ENCODE measurements at regions not wholly inside any gene's neighbourhood (a gene's known extent, or its start where the extent isn't known, plus 50 kb on each side); places are given as distances from the start of the nearest gene placed in this dataset.

DNA sequence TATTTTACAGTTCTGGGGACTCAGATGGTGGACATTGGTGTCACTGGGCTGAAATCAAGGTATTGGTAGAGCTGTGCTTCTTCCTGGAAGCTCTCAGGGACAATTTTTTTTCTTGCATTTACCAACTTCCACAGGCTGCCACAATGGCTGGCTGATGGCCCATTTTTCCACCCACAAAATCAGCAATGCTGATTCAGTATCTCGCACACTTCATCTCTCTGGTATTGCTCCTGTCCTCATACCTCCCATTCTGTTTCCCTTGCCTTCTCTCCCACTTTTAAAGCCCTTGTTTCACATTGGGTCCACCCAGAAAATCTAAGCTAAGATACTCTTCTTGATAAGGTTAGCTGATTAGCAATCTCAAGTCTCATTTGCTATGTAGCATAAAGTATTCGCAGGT, 530.9 kb upstream of the POM121L12 start:
- TF ChIP-seq, protein P1, sequence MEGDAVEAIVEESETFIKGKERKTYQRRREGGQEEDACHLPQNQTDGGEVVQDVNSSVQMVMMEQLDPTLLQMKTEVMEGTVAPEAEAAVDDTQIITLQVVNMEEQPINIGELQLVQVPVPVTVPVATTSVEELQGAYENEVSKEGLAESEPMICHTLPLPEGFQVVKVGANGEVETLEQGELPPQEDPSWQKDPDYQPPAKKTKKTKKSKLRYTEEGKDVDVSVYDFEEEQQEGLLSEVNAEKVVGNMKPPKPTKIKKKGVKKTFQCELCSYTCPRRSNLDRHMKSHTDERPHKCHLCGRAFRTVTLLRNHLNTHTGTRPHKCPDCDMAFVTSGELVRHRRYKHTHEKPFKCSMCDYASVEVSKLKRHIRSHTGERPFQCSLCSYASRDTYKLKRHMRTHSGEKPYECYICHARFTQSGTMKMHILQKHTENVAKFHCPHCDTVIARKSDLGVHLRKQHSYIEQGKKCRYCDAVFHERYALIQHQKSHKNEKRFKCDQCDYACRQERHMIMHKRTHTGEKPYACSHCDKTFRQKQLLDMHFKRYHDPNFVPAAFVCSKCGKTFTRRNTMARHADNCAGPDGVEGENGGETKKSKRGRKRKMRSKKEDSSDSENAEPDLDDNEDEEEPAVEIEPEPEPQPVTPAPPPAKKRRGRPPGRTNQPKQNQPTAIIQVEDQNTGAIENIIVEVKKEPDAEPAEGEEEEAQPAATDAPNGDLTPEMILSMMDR (conservative IDR thresholded peaks at IDR 0.05 in 1 of 2, IDR thresholded peaks at IDR 0.05 in 1 of 2; ENCODE audit: extremely low read depth in 1 of 2, insufficient read depth in 1 of 2, low read depth in 1 of 2, low read length in 2 of 2), result no peak
- TF ChIP-seq EZH2 (IDR thresholded peaks at IDR 0.05; ENCODE audit: borderline replicate concordance, low read length), result no peak

Data from mammary epithelial cell (primary cell).